GM18499 (cell line): ENCODE measurements at regions not wholly inside any gene's neighbourhood (a gene's known extent, or its start where the extent isn't known, plus 50 kb on each side); places are given as distances from the start of the nearest gene placed in this dataset.

Experiments
- ATAC-seq: cut with Tn5 transposase; IDR thresholded peaks from one replicate; pipeline ENCODE4 v1.9.1; 2021; ENCODE audit warnings: moderate number of reproducible peaks; ENCODE audit not compliant: insufficient read depth, unreplicated experiment

- peak; percentile 74 for ATAC-seq
These were observed 148.4 kb upstream of the AHR start for GRCh38 chr7:17150018-17150417.

GRCh38 chr7:17152721-17153120 is 145.7 kb upstream of the AHR start:
- no peak for ATAC-seq

GRCh38 chr7:17153536-17153935 is 144.9 kb upstream of the AHR start:
- no peak for ATAC-seq

- no peak for ATAC-seq
These were observed 142.9 kb upstream of the AHR start for GRCh38 chr7:17155529-17155928.

- no peak for ATAC-seq
These were observed 140.2 kb upstream of the AHR start for GRCh38 chr7:17158261-17158660.

DNA sequence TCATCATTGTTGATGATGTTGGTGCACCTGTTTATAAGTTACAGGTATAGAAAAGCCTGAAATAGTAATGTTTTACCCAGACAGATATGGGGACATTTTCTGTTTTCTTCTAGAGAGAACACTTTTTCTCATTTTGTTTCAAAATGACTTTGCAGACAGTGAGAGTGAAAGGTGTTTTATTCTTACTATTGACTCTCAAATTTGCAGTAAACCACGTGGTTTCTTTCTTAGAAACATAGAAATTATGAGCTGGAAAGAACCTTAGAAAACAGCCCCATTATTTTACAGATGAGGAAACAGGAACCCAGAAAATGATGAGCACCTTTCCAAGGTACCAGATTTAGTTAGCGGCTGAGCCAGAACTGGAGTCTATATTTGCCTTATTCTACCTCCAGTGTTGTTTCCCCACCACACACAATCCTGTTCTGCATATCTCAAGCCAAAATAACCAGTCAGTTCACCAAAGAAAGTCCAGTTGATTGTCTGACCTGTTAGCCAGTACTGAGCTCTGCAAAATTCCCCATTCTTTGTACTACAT is 138.9 kb upstream of the AHR start:
- ATAC-seq, result peak; percentile 89

DNA sequence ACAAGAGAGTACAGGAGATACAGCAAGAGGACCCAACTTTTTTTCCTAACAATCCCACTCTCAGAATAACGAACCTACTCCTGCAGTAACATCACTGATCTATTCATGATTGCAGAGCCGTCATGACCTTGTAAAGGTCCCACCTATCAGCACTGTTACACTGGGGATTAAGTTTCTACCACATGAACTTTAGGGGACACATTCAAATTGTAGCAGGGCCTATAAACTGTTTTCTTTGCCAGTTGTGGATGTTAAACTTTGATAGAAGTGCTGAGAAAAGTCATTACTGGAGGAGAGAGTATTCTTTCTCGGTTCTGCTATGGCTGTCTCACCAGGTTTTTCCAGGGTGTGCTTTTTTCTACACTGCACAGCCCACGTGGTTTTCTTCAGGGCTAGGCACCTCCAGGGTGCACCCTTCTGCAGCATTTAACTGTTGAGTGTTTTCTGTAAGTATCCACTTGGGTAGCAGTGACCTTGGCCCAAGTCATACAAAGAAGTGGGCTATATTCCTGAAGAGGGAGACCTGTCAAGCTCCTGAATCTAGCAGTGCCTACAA is 131.6 kb upstream of the AHR start:
- ATAC-seq, result no peak

- no peak for ATAC-seq
These were observed 130.0 kb upstream of the AHR start for GRCh38 chr7:17168416-17168815.

- no peak for ATAC-seq
These were observed 127.0 kb upstream of the AHR start for GRCh38 chr7:17171427-17171826.

DNA sequence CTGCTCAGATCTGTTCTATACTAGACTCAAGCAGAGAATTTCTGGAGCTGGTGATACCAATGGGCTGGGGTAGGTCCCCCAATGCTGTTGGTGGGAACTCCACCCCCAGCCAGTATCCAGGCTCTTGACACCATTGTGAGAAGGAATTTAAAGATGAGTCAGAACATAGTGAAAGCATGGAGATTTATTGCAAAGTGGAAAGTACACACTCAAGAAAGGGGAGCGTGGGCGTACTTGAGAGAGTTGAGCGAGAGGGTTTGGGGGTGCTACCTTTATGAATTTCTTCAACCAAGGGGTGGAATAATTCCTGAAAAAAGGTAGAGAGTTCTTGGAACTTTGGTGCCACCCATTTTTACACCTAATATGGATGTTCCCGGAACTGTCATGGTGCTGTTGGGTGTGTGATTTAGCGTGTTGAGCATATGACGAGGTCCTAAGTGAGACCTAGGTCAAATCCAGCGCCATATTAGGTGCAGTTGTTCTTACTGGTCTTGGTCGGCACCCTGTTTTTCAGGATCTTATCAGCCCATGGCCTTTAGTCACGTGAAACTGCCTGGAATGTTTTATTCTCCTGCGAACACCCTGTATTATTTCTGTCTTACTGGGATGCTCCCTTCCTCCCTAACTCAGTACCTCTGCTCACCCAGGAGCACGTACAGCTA is 122.0 kb upstream of the AHR start:
- ATAC-seq, result no peak

- no peak for ATAC-seq
These were observed 119.9 kb upstream of the AHR start for GRCh38 chr7:17178545-17178944.

- no peak for ATAC-seq
These were observed 117.0 kb upstream of the AHR start for GRCh38 chr7:17181482-17181881.

DNA sequence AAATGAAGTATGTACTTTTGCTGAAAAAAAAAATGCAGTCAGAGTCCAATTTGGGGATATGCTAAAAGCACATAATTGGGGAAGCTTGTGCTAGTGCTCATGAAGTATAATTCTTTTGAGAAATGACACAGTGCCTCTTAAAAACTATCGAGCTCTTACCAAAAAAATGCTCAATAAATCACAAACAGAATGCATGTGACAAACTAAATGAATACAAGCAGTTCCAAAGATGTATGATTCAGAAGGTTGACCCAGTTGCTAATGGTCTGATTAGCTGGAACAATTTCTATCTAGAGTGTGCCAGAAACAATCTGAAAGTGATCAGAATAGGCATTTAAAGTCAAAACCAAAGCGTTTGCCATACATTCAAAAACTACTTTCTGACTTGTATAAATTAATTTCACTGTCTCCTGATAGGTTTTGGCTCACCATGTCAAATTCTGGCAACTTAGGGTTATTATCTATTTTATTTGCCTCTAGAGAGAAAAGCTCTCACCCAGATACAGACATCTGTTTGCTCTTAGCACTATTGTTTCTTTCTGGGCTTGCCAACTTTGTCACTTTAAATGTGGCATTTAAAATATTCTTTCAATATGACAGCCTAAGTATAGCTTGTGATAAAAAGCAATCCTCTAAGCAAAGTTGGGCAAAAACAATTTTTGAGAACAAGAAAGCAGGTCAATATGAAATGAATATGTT is 114.7 kb upstream of the AHR start:
- ATAC-seq, result no peak

GRCh38 chr7:17184805-17185689 is 113.4 kb upstream of the AHR start:
- ATAC-seq, result peak; percentile 33

DNA sequence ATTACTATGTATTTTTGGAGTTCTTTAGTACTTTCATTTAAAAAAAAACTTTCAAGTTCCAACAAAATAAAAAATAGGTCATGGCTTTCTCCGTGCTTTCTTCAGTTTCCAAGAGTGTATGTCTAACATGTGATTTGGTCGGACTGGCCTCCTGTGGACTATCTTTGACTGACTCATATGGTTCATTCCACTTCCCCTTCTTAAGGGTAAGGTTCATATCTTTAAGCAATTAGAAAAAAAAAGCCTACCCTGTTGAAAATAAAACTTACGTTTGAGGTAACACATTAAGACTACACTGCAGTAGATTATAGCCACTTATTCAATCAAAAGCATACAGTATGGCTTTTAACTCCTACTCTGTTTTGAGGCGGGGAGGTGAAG is 112.8 kb upstream of the AHR start:
- peak; percentile 99 for ATAC-seq

DNA sequence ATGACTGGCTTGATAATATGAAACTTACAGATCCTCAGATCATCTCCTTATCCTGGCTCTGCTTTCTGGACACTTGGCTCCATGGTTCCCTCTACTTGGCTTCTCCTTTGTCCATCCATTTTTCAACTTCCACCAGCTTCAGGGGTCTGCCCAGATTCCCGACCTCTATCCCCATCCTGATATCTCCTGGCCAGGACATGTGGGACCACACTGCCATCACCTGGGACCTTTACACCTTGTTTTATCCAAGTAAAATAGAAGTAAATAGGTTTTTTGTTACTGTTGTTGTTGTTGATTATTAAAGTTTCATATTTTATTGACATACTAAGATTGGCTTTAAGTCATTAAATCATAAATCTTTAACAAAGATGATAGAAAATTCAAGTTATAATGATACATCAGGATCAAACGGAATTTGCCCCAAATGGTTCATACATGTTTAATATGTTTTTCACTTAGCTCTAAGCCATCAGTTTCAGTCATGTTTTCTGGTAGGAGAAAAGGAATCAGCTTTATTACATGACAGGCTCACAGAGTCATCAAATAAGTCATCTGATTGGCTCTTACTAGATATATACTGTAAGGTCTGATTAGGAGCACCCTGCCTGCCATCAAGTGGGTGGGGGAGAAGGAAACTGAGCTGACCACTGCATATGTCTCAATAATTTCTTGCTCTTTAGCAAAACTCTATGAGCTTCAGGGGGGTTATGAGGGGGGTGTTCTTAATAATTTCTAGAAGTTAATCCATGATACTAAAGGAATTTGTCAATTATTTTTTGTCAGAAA is 111.5 kb upstream of the AHR start:
- no peak for ATAC-seq

- no peak for ATAC-seq
These were observed 103.8 kb upstream of the AHR start for GRCh38 chr7:17194656-17195055.

DNA sequence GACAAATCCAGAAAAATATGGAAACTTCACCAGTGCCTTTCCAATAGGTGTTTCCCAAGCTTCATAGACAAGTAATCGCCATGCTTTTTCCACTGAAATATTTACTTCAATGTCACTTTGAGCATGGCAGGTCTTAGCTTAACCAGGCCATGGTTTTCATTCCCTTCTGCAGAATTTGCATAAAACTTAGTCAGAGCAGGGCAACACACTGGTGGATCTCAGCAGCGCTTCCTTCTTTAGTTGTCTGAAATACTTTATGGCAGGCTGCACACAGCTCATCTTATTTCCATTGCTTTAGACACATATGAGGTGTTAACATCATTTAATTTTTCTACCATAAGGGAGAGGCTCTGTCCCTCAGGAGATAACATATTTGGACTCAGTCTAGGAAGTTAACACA is 102.9 kb upstream of the AHR start:
- ATAC-seq, result peak; percentile 79

GRCh38 chr7:17205910-17206309 is 92.5 kb upstream of the AHR start:
- no peak for ATAC-seq

DNA sequence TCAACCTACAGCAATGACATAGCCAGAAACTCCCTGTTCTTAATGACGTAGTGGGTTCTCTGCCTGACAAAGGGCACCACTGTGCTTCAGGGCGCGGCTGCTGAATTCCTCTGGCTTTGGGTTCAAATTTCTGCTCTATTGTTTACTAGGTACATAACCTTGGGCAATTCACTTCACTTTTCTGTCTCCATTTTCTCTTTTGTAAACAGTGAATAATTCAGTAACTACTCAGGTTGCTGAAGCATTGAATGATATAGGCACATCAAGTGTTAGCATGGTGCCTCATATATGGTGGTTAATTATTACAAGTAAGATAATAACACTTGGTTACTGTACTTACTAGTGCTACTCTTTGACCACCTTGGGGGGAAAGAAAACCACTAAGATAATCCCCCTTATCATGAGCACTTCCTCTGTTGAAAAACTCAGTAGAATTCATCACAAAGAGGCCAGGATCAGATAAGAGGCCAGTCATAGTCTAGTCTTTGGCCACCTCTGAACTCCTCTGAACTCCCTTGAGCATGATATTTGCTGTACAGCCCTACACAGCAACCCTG is 92.0 kb upstream of the AHR start:
- ATAC-seq, result no peak
